ENCODE measurements at regions not wholly inside any gene's neighbourhood (a gene's known extent, or its start where the extent isn't known, plus 50 kb on each side); places are given as distances from the start of the nearest gene placed in this dataset.

GRCh38 chr9:121550041-121550440, 50.4 kb upstream of the GGTA1 start:
- Histone ChIP-seq H3K36me3 (no peaks in the 10 kb centered on the region), H3K27me3 (no peaks in the 10 kb centered on the region), H3K4me1 (peaks cover 0 to 24% (median 15%) of the 10 kb centered on the region in 4 donors), H3K4me3 (no peak overlapping the region), H3K27ac (no peak overlapping the region), H3K9me3 (no peaks in the 10 kb centered on the region)
- no peak for TF ChIP-seq CTCF (IDR thresholded peaks at IDR 0.05)
- DNase-seq: no peak
- intact Hi-C loops (cut with DNase I; ENCODE audit: low total_unique reads): loop anchor here (5.0 kb wide), 2 partner anchors 52 to 132 kb away; no protein-coding TSS in a partner anchor

DNA sequence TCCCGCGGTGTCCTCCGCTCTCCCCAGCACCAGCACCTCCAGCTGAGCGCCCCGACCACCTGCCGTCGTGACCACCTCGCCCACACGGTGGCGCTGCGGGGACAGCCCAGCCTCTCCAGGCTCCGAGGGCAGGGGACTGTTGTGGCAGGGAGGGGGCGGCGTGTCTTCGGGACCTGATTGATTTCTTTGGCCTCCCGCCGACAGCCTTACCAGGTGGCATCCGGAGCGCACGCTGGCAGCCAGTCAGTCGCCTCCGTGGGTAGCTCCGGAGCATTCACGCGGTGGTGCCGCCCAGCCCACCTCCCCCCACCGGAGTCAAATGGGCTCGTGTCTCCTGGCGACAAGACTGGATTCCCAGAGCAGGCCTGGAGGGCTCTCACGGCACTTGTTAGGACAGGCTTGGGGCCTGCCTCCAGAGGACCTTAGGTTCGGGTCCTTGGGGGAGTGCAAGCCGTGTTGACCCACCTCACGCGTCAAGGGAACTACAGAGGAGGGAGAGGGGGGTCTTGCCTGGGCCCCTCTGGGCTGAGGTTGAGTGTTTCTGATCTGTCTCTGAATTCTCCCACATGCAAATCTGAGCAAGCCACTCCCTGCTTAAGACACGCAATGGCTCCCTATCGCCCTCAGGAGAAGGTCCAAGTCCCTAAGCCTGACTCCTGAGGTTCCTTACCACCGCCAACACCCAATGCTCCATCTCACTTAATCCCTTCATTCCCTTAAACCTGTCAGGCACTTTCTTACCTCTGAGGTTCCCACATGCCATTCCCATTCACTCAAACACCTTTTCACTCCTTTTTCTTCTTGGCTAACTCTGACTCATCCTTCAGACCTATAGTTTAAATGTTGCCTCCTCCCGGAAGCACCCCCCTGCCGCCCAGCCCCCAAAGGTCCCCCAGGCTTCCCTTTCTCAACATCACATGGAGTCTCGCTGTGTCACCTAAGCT, 51.2 kb upstream of the GGTA1 start:
- H3K36me3 ChIP-seq: no peaks in the 10 kb centered on the region
- H3K27ac ChIP-seq: peak overlapping the region; percentile 7 to 18
- H3K27me3 ChIP-seq: no peaks in the 10 kb centered on the region
- H3K4me3 ChIP-seq: peak overlapping the region; percentile 32 to 50
- peak; percentile 96 to 97 for TF ChIP-seq CTCF (IDR thresholded peaks at IDR 0.05)
- H3K9me3 ChIP-seq: no peaks in the 10 kb centered on the region
- H3K4me1 ChIP-seq: peaks cover 0 to 20% (median 13%) of the 10 kb centered on the region in 4 donors
- intact Hi-C loops (cut with DNase I; ENCODE audit: low total_unique reads): loop anchor here (5.0 kb wide), 2 partner anchors 51 to 131 kb away; no protein-coding TSS in a partner anchor
- DNase-seq: peak; percentile 78 to 91

DNA sequence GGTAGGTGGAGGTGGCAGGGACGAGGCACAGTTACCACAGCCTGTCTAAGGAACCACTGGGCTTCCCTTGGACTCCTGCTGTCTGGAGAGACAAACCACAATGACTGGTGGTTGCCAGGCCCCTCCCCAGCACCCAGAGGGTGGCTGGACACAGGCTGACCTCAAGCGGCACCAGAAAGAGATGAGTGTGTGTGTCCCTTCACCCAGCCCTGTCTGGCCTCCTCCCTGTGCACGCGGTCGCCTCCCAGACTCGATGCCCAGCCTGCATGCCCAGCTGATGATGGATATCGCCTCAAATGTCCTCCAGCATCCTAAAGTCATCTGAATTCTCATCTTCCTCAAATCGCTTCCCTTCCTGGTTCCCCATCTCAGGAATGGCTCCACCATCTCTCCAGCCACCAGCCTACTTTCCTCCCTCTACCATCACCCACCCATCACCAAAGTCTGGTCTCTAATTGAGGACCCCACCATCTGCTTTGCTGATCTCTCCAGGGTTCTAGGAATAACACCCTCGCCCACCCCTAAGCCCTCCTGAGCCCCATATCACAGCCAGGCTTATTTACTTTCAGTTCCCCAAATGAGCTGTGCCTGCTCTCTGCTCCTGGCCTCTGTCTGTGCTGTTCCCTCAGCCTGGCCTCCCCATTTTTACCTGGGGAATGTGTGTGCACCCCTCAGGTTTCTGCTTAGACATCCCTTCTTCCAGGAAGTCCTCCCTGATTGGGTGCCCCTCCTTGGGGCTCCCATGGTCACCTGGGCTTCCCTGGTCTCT, 52.5 kb upstream of the GGTA1 start:
- H3K9me3 ChIP-seq: no peaks in the 10 kb centered on the region
- no peak overlapping the region for H3K4me3 ChIP-seq
- H3K27me3 ChIP-seq: no peaks in the 10 kb centered on the region
- no peaks in the 10 kb centered on the region for H3K36me3 ChIP-seq
- intact Hi-C loops (cut with DNase I; ENCODE audit: low total_unique reads): loop anchor here (5.0 kb wide), 2 partner anchors 50 to 130 kb away; no protein-coding TSS in a partner anchor
- TF ChIP-seq CTCF (IDR thresholded peaks at IDR 0.05): no peak
- H3K4me1 ChIP-seq: peaks cover 3 to 23% (median 19%) of the 10 kb centered on the region in 4 donors
- no peak for DNase-seq
- no peak overlapping the region for H3K27ac ChIP-seq

- no peak for TF ChIP-seq CTCF (IDR thresholded peaks at IDR 0.05)
- Histone ChIP-seq H3K36me3 (no peaks in the 10 kb centered on the region), H3K9me3 (no peaks in the 10 kb centered on the region), H3K4me1 (peaks cover 3 to 35% (median 34%) of the 10 kb centered on the region in 4 donors), H3K4me3 (no peak overlapping the region), H3K27me3 (no peaks in the 10 kb centered on the region), H3K27ac (peak overlapping the region; percentile 77 to 81)
- no peak for DNase-seq
- intact Hi-C loops (cut with DNase I; ENCODE audit: low total_unique reads): no loop called here
Observed at GRCh38 chr9:121556082-121556481, 56.4 kb upstream of the GGTA1 start.

DNA sequence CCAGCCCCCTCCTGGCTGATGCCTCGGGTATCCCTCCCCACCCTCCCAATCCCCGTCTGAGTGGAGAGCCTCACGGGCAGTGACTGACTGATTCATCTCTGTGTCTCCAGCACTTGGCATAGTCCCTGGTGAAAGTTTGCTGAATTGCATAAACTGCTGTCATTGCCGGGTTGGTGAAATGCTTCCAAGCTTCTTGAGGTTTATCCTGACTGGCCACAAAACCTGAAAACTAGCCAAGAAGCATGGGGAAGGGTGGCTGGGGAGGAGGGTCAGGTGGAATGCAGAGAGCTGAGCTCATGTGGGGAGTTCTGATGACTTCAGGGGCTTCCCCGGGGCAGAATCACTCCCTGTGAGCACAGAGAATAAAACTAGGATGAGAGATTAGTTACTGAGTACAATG, 56.9 kb upstream of the GGTA1 start:
- Histone ChIP-seq H3K27me3 (no peaks in the 10 kb centered on the region), H3K4me3 (no peak overlapping the region), H3K9me3 (no peaks in the 10 kb centered on the region), H3K27ac (peak overlapping the region; percentile 77 to 81), H3K36me3 (no peaks in the 10 kb centered on the region), H3K4me1 (peaks cover 3 to 35% (median 33%) of the 10 kb centered on the region in 4 donors)
- DNase-seq: peak; percentile 64 to 79
- TF ChIP-seq CTCF (IDR thresholded peaks at IDR 0.05): no peak
- intact Hi-C loops (cut with DNase I; ENCODE audit: low total_unique reads): no loop called here
